ENCODE measurements at regions not wholly inside any gene's neighbourhood (a gene's known extent, or its start where the extent isn't known, plus 50 kb on each side); places are given as distances from the start of the nearest gene placed in this dataset.

GRCh38 chr12:115394496-115395220, 710.7 kb upstream of the TBX3 start:
- TF ChIP-seq ZFP3 (CRISPR knock-in tag; IDR thresholded peaks at IDR 0.05), result no peak
- TF ChIP-seq SNAI2 (CRISPR knock-in tag; IDR thresholded peaks at IDR 0.05), result no peak
- no peak for TF ChIP-seq BACH2 (CRISPR knock-in tag; IDR thresholded peaks at IDR 0.05; ENCODE audit: borderline replicate concordance)
- TF ChIP-seq ZFP30 (CRISPR knock-in tag; IDR thresholded peaks at IDR 0.05), result no peak
- no peak for TF ChIP-seq RARB (CRISPR knock-in tag; IDR thresholded peaks at IDR 0.05)
- no peak for TF ChIP-seq CREB5 (CRISPR knock-in tag; IDR thresholded peaks at IDR 0.05; ENCODE audit: low read depth)
- no peak for TF ChIP-seq ESRRG (CRISPR knock-in tag; IDR thresholded peaks at IDR 0.05)
- no peak for TF ChIP-seq ZC3H10 (CRISPR knock-in tag; IDR thresholded peaks at IDR 0.05)
- no peak for TF ChIP-seq PATZ1 (CRISPR knock-in tag; IDR thresholded peaks at IDR 0.05; ENCODE audit: borderline replicate concordance)
- no peak for TF ChIP-seq TCF4 (CRISPR knock-in tag; IDR thresholded peaks at IDR 0.05; ENCODE audit: borderline replicate concordance)
- TF ChIP-seq ZNF70 (CRISPR knock-in tag; IDR thresholded peaks at IDR 0.05), result no peak
